HEK293 (cell line): ENCODE measurements at regions not wholly inside any gene's neighbourhood (a gene's known extent, or its start where the extent isn't known, plus 50 kb on each side); places are given as distances from the start of the nearest gene placed in this dataset.
A peak's percentile ranks its signal among the peaks of the same experiment; 100 is the strongest.
"Not testable (repeated sequence)": the region's sequence is repeated elsewhere in the genome, so short reads cannot be mapped to it uniquely, and the experiment has no call there.

Experiments used
- CTCF ChIA-PET: fragments of 350-600 bp; formaldehyde crosslinking; extraction: SDS; loops from one replicate; lab custom pipeline; 2021; ENCODE audit warnings: antibody characterized with exemption; lab: Yijun Ruan, JAX
- POLR2A ChIA-PET: fragments of 300-600 bp; formaldehyde crosslinking; extraction: SDS; loops from one replicate; lab custom pipeline; 2020; ENCODE audit warnings: antibody characterized with exemption, inconsistent platforms; lab: Yijun Ruan, JAX
- H3K27ac ChIP-seq: fragments of 200-500 bp; sonication (Bioruptor generic); 2 replicates; pipeline ENCODE4 v1.5.1; 2014; ENCODE audit warnings: low read depth, low read length, control low read depth, inconsistent platforms; ENCODE audit errors: extremely low read depth
- H3K36me3 ChIP-seq, 2 experiments: fragments of 200-500 bp in 1 of 2; sonication (Bioruptor generic) in 1 of 2; 1 replicate in 1 of 2; 2 replicates in 1 of 2; pipeline ENCODE4 v1.5.1; 2014 to 2017; ENCODE audit warnings: inconsistent platforms in 2 of 2, low read length in 2 of 2; ENCODE audit not compliant: control insufficient read depth in 2 of 2, insufficient read depth in 1 of 2
- H3K4me1 ChIP-seq: fragments of 200-500 bp; sonication (Bioruptor generic); 2 replicates; pipeline ENCODE4 v1.5.1; 2014; ENCODE audit warnings: mild to moderate bottlenecking, low read length, inconsistent platforms; ENCODE audit not compliant: control insufficient read depth, insufficient read depth
- H3K4me3 ChIP-seq: 2 replicates; pipeline ENCODE4 v1.5.1; 2011; ENCODE audit warnings: low read depth, mild to moderate bottlenecking, control low read depth, low read length, moderate library complexity
- H3K9me3 ChIP-seq: fragments of 200-500 bp; sonication (Bioruptor generic); 2 replicates; pipeline ENCODE4 v1.5.1; 2014; ENCODE audit warnings: low read depth, low read length, inconsistent platforms; ENCODE audit not compliant: control insufficient read depth, insufficient read depth
- OSR2 ChIP-seq: fragments of 450-650 bp; formaldehyde crosslinking; IDR thresholded peaks from 2 replicates; pipeline ENCODE4 v1.5.1; 2016; ENCODE audit warnings: missing biosample characterization, missing genetic modification characterization
- ZBTB17 ChIP-seq: fragments of 450-650 bp; formaldehyde crosslinking; IDR thresholded peaks from 2 replicates; pipeline ENCODE4 v1.5.1; 2016; ENCODE audit warnings: missing biosample characterization, missing genetic modification characterization
- ZBTB8A ChIP-seq: fragments of 450-650 bp; formaldehyde crosslinking; IDR thresholded peaks from 2 replicates; pipeline ENCODE4 v1.5.1; 2016; ENCODE audit warnings: missing biosample characterization, missing genetic modification characterization
- ZNF394 ChIP-seq: fragments of 450-650 bp; formaldehyde crosslinking; IDR thresholded peaks from 2 replicates; pipeline ENCODE4 v1.5.1; 2016; ENCODE audit warnings: missing biosample characterization, missing genetic modification characterization, mild to moderate bottlenecking, moderate library complexity, borderline replicate concordance
- ZNF416 ChIP-seq: fragments of 450-650 bp; formaldehyde crosslinking; IDR thresholded peaks from 2 replicates; pipeline ENCODE4 v1.5.1; 2016; ENCODE audit warnings: missing biosample characterization, missing genetic modification characterization
- ZNF426 ChIP-seq: fragments of 450-650 bp; formaldehyde crosslinking; IDR thresholded peaks from 2 replicates; pipeline ENCODE4 v1.5.1; 2017; ENCODE audit warnings: missing biosample characterization, missing genetic modification characterization, mild to moderate bottlenecking, inconsistent platforms, moderate library complexity
- ZNF555 ChIP-seq: fragments of 450-650 bp; formaldehyde crosslinking; conservative IDR thresholded peaks from 2 replicates; pipeline ENCODE4 v1.5.1; 2017; ENCODE audit warnings: missing biosample characterization, mild to moderate bottlenecking, missing genetic modification characterization, inconsistent platforms
- ZNF623 ChIP-seq: fragments of 450-650 bp; formaldehyde crosslinking; IDR thresholded peaks from 2 replicates; pipeline ENCODE4 v1.5.1; 2016; ENCODE audit warnings: missing biosample characterization, missing genetic modification characterization
- ZSCAN23 ChIP-seq: fragments of 450-650 bp; formaldehyde crosslinking; IDR thresholded peaks from 2 replicates; pipeline ENCODE4 v1.5.1; 2016; ENCODE audit warnings: missing biosample characterization, missing genetic modification characterization
- TF ChIP-seq, protein P1 (sequence below): fragments of 450-650 bp; formaldehyde crosslinking; IDR thresholded peaks from 2 replicates; pipeline ENCODE4 v1.5.1; 2016; ENCODE audit warnings: missing biosample characterization, missing genetic modification characterization, borderline replicate concordance
- TF ChIP-seq, protein P2 (sequence below): fragments of 450-650 bp; formaldehyde crosslinking; IDR thresholded peaks from 2 replicates; pipeline ENCODE4 v1.5.1; 2016; ENCODE audit warnings: missing biosample characterization, missing genetic modification characterization
- TF ChIP-seq, protein P3 (sequence below): fragments of 450-650 bp; formaldehyde crosslinking; conservative IDR thresholded peaks from 2 replicates; pipeline ENCODE4 v1.5.1; 2016; ENCODE audit warnings: low read depth, missing biosample characterization, missing genetic modification characterization
- TF ChIP-seq, protein P4 (sequence below): fragments of 450-650 bp; formaldehyde crosslinking; IDR thresholded peaks from 2 replicates; pipeline ENCODE4 v1.5.1; 2016; ENCODE audit warnings: missing biosample characterization, missing genetic modification characterization, low read depth
- TF ChIP-seq, protein P5 (sequence below): fragments of 450-650 bp; formaldehyde crosslinking; IDR thresholded peaks from 2 replicates; pipeline ENCODE4 v1.5.1; 2016; ENCODE audit warnings: missing biosample characterization, missing genetic modification characterization

DNA sequence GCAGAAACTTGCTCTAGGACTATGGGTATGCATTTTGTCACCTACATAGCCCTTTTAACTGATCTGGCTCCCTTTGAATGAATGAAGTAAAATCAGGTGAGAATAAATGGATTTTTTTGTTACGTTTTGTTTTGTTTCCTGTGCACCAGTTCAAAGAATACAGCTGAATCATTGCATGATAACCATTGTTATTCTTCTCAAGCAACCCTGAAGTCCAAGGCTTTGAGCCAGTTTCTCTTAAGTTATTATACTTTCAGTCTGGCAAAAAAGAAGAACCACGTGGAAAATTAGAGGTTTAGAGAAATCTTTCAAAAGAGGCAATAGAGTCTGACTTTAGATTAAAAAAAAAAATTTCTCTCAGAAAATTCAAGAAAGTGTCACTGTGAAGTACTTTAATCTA lies 398.6 kb upstream of the TECRL start (continued):
- TF ChIP-seq, protein P1, sequence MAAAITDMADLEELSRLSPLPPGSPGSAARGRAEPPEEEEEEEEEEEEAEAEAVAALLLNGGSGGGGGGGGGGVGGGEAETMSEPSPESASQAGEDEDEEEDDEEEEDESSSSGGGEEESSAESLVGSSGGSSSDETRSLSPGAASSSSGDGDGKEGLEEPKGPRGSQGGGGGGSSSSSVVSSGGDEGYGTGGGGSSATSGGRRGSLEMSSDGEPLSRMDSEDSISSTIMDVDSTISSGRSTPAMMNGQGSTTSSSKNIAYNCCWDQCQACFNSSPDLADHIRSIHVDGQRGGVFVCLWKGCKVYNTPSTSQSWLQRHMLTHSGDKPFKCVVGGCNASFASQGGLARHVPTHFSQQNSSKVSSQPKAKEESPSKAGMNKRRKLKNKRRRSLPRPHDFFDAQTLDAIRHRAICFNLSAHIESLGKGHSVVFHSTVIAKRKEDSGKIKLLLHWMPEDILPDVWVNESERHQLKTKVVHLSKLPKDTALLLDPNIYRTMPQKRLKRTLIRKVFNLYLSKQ (tag by site-specific recombination), result no peak
- TF ChIP-seq ZSCAN23, result no peak

DNA sequence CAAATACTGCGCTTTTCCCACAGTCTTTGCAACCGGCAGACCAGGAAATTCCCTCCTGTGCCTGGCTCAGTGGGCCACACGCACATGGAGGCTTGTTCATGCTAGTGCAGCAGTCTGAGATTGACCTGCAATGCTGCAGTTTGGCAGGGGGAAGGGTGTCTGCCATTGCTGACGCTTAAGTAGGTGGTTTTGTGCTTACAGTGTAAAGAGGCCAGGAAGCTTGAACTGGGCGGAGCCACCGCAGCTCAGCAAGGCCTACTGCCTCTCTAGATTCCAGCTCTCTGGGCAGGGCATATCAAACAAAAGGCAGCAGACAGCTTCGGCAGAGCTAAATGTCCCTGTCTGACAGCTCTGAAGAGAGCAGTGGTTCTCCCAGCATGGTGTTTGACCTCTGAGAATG lies 390.5 kb upstream of the TECRL start:
- TF ChIP-seq ZBTB8A (tag by site-specific recombination) (no peak), OSR2 (tag by site-specific recombination) (no peak), ZBTB17 (no peak)
- TF ChIP-seq, protein P2, sequence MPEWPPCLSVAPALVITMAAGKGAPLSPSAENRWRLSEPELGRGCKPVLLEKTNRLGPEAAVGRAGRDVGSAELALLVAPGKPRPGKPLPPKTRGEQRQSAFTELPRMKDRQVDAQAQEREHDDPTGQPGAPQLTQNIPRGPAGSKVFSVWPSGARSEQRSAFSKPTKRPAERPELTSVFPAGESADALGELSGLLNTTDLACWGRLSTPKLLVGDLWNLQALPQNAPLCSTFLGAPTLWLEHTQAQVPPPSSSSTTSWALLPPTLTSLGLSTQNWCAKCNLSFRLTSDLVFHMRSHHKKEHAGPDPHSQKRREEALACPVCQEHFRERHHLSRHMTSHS (tag by site-specific recombination), result no peak
- TF ChIP-seq, all 188 proteins: peak for 0
- Histone ChIP-seq H3K36me3 (no peaks in the 10 kb centered on the region), H3K27ac (no peak overlapping the region), H3K4me1 (no peaks in the 10 kb centered on the region), H3K9me3 (no peaks in the 10 kb centered on the region), H3K4me3 (no peak overlapping the region)
- CTCF ChIA-PET, result interaction anchor here (0.7 kb wide), 1 partner anchor 835 kb away, joined by 3 read pairs; no protein-coding TSS in a partner anchor
- POLR2A ChIA-PET, result no interaction called here

DNA sequence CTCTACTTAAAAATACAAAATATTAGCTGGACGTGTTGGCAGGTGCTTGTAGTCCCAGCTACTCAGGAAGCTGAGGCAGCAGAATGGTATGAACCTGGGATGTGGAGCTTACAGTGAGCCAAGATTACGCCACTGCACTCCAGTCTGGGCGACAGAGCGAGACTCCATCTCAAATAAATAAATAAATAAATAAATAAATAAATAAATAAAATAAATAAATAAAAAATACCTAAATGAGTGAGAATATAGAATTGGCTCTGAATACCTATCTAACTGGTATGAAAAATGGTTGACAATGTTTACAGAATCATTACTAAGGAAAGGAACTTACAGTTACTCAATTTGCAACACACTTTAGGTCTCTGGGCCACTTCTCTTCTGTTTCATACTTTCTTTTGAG lies 389.6 kb upstream of the TECRL start:
- H3K36me3 ChIP-seq, H3K27ac ChIP-seq, H3K4me3 ChIP-seq, H3K4me1 ChIP-seq, POLR2A ChIA-PET, H3K9me3 ChIP-seq: not testable (repeated sequence)
- peak; percentile 42 for TF ChIP-seq ZNF426 (tag by site-specific recombination)
- TF ChIP-seq ZNF623 (tag by site-specific recombination), result peak; percentile 36; the same call in 1 of the 2 replicates
- peak; percentile 63; the same call in 1 of the 2 replicates for TF ChIP-seq ZNF394
- peak; percentile 27; the same call in 1 of the 2 replicates for TF ChIP-seq ZBTB8A (tag by site-specific recombination)
- TF ChIP-seq, protein P3, sequence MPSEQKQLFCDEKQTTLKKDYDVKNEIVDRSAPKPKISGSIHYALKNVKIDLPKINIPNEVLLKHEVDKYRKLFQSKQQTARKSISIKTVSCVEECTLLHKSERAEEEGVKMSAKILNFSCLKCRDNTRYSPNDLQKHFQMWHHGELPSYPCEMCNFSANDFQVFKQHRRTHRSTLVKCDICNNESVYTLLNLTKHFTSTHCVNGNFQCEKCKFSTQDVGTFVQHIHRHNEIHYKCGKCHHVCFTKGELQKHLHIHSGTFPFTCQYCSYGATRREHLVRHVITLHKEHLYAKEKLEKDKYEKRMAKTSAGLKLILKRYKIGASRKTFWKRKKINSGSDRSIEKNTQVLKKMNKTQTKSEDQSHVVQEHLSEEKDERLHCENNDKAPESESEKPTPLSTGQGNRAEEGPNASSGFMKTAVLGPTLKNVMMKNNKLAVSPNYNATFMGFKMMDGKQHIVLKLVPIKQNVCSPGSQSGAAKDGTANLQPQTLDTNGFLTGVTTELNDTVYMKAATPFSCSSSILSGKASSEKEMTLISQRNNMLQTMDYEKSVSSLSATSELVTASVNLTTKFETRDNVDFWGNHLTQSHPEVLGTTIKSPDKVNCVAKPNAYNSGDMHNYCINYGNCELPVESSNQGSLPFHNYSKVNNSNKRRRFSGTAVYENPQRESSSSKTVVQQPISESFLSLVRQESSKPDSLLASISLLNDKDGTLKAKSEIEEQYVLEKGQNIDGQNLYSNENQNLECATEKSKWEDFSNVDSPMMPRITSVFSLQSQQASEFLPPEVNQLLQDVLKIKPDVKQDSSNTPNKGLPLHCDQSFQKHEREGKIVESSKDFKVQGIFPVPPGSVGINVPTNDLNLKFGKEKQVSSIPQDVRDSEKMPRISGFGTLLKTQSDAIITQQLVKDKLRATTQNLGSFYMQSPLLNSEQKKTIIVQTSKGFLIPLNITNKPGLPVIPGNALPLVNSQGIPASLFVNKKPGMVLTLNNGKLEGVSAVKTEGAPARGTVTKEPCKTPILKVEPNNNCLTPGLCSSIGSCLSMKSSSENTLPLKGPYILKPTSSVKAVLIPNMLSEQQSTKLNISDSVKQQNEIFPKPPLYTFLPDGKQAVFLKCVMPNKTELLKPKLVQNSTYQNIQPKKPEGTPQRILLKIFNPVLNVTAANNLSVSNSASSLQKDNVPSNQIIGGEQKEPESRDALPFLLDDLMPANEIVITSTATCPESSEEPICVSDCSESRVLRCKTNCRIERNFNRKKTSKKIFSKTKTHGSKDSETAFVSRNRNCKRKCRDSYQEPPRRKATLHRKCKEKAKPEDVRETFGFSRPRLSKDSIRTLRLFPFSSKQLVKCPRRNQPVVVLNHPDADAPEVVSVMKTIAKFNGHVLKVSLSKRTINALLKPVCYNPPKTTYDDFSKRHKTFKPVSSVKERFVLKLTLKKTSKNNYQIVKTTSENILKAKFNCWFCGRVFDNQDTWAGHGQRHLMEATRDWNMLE, result peak; percentile 58; the same call in 1 of the 2 replicates
- TF ChIP-seq ZNF555 (tag by site-specific recombination), result peak; percentile 25; the same call in 1 of the 2 replicates
- CTCF ChIA-PET, result interaction anchor here (0.6 kb wide), 1 partner anchor 157 kb away, joined by 4 read pairs; no protein-coding TSS in a partner anchor

DNA sequence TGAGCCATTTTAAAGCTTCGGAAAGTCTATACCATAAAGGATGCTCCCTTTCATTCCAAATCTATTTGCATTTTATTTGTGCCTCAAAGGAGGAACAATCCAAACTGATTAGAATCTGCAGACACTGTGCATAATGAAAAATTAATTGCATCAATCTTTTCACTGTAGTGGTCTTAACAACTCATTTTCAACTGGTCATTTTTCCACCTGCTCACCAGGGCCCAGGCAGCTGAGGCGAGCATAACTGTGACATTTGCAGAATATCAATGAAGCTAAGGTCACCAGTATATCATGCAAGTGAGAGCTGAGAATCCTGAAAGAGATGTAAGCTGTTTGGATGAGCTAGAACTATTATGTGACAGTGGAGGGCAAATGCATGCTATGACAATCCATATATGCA lies 387.3 kb upstream of the TECRL start:
- Histone ChIP-seq H3K27ac (no peak overlapping the region), H3K4me3 (no peak overlapping the region), H3K4me1 (no peaks in the 10 kb centered on the region), H3K9me3 (no peaks in the 10 kb centered on the region), H3K36me3 (no peaks in the 10 kb centered on the region)
- CTCF ChIA-PET, result no interaction called here
- POLR2A ChIA-PET, result no interaction called here
- TF ChIP-seq, protein P4, sequence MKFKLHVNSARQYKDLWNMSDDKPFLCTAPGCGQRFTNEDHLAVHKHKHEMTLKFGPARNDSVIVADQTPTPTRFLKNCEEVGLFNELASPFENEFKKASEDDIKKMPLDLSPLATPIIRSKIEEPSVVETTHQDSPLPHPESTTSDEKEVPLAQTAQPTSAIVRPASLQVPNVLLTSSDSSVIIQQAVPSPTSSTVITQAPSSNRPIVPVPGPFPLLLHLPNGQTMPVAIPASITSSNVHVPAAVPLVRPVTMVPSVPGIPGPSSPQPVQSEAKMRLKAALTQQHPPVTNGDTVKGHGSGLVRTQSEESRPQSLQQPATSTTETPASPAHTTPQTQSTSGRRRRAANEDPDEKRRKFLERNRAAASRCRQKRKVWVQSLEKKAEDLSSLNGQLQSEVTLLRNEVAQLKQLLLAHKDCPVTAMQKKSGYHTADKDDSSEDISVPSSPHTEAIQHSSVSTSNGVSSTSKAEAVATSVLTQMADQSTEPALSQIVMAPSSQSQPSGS (tag by site-specific recombination), result no peak
- TF ChIP-seq ZNF416 (tag by site-specific recombination), result no peak
- TF ChIP-seq, protein P5, sequence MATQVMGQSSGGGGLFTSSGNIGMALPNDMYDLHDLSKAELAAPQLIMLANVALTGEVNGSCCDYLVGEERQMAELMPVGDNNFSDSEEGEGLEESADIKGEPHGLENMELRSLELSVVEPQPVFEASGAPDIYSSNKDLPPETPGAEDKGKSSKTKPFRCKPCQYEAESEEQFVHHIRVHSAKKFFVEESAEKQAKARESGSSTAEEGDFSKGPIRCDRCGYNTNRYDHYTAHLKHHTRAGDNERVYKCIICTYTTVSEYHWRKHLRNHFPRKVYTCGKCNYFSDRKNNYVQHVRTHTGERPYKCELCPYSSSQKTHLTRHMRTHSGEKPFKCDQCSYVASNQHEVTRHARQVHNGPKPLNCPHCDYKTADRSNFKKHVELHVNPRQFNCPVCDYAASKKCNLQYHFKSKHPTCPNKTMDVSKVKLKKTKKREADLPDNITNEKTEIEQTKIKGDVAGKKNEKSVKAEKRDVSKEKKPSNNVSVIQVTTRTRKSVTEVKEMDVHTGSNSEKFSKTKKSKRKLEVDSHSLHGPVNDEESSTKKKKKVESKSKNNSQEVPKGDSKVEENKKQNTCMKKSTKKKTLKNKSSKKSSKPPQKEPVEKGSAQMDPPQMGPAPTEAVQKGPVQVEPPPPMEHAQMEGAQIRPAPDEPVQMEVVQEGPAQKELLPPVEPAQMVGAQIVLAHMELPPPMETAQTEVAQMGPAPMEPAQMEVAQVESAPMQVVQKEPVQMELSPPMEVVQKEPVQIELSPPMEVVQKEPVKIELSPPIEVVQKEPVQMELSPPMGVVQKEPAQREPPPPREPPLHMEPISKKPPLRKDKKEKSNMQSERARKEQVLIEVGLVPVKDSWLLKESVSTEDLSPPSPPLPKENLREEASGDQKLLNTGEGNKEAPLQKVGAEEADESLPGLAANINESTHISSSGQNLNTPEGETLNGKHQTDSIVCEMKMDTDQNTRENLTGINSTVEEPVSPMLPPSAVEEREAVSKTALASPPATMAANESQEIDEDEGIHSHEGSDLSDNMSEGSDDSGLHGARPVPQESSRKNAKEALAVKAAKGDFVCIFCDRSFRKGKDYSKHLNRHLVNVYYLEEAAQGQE (tag by site-specific recombination), result no peak
